ENCODE measurements at regions not wholly inside any gene's neighbourhood (a gene's known extent, or its start where the extent isn't known, plus 50 kb on each side); places are given as distances from the start of the nearest gene placed in this dataset.

GRCh38 chr14:101072531-101072930 lies 169.0 kb upstream of the RTL1 start:
- no peaks in the 10 kb centered on the region for H3K27me3 ChIP-seq (ENCODE audit: insufficient read depth, low read length)
- TSS peak; percentile 40 for BruUV-seq (replicated peaks)
- TF ChIP-seq ZFX (IDR thresholded peaks at IDR 0.05) (no peak), ZBTB33 (IDR thresholded peaks at IDR 0.05; ENCODE audit: extremely low read depth, insufficient replicate concordance, low read length) (no peak), POLR2A (IDR thresholded peaks at IDR 0.05; ENCODE audit: borderline replicate concordance, extremely low read depth, insufficient read depth, insufficient read length) (no peak), CTCF (IDR thresholded peaks at IDR 0.05 in 2 of 3, conservative IDR thresholded peaks at IDR 0.05 in 1 of 3; ENCODE audit: borderline replicate concordance in 1 of 3, insufficient read depth in 1 of 3, low read depth in 2 of 3, low read length in 2 of 3) (no peak), FOSL1 (IDR thresholded peaks at IDR 0.05; ENCODE audit: low read depth) (no peak), YY1 (IDR thresholded peaks at IDR 0.05; ENCODE audit: extremely low read depth, insufficient replicate concordance, low read depth, low read length) (no peak), CBX3 (IDR thresholded peaks at IDR 0.05; ENCODE audit: low read depth) (no peak), EZH2phosphoT487 (IDR thresholded peaks at IDR 0.05; ENCODE audit: borderline replicate concordance) (no peak), EZH2 (IDR thresholded peaks at IDR 0.05) (no peak), RAD21 (IDR thresholded peaks at IDR 0.05; ENCODE audit: low read depth) (no peak), ATF3 (IDR thresholded peaks at IDR 0.05) (no peak), REST (IDR thresholded peaks at IDR 0.05; ENCODE audit: low read depth) (no peak), ZNF274 (IDR thresholded peaks at IDR 0.05; ENCODE audit: low read depth, low read length) (no peak), POLR2AphosphoS5 (IDR thresholded peaks at IDR 0.05; ENCODE audit: low read depth, low read length) (no peak), CEBPB (IDR thresholded peaks at IDR 0.05; ENCODE audit: low read depth) (no peak), SRF (IDR thresholded peaks at IDR 0.05; ENCODE audit: low read depth) (no peak)
- RAD21 ChIA-PET (ENCODE audit: low non-redundant PET in 1 of 2, low total read pairs in 2 of 2, uncharacterized antibody in 2 of 2, unreplicated experiment in 2 of 2): no interaction called here
- H3K27ac ChIP-seq (ENCODE audit: low read depth, low read length): peak overlapping the region; percentile 61
- intact Hi-C loops (cut with micrococcal nuclease): loop anchor here (5.0 kb wide), 1 partner anchor 80 kb away; no protein-coding TSS in a partner anchor
- no peak for DNase-seq (ENCODE audit: low read depth, low spot score)
- CTCF ChIA-PET: no interaction called here
- no peaks in the 10 kb centered on the region for H3K79me2 ChIP-seq (ENCODE audit: insufficient read depth, low read length)
- H3K4me1 ChIP-seq (ENCODE audit: control insufficient read depth in 1 of 2, insufficient read depth in 2 of 2, low read length in 2 of 2): peaks cover 18 to 27% of the 10 kb centered on the region in 2 experiments
- no peak overlapping the region for H3K4me3 ChIP-seq (replicated peaks in 1 of 2; ENCODE audit: low read depth in 1 of 2, low read length in 2 of 2)
- H4K20me1 ChIP-seq (ENCODE audit: insufficient read depth): no peaks in the 10 kb centered on the region
- H3K36me3 ChIP-seq (ENCODE audit: control insufficient read depth in 1 of 2, insufficient read depth in 2 of 2, low read length in 2 of 2): no peaks in the 10 kb centered on the region
- POLR2A ChIA-PET: no interaction called here
- H3K4me2 ChIP-seq (ENCODE audit: low read length): peak overlapping the region; percentile 96
- H3K9me2 ChIP-seq (ENCODE audit: insufficient read depth): no peaks in the 10 kb centered on the region
- H2AFZ ChIP-seq (ENCODE audit: low read depth, low read length, poor library complexity, severe bottlenecking): peak overlapping the region; percentile 32
- ATAC-seq: no peak
- peak overlapping the region; percentile 66 for H3K9ac ChIP-seq (ENCODE audit: low read length)
- no peaks in the 10 kb centered on the region for H3K9me3 ChIP-seq (ENCODE audit: control insufficient read depth in 1 of 2, insufficient read depth in 1 of 2, low read depth in 1 of 2, low read length in 2 of 2)
